GM10248 (cell line): ENCODE measurements at regions not wholly inside any gene's neighbourhood (a gene's known extent, or its start where the extent isn't known, plus 50 kb on each side); places are given as distances from the start of the nearest gene placed in this dataset.
"Not testable (repeated sequence)": the region's sequence is repeated elsewhere in the genome, so short reads cannot be mapped to it uniquely, and the experiment has no call there.

Experiments
- CTCF ChIA-PET: fragments of 300-600 bp; sonication (Branson Sonifier 250); formaldehyde crosslinking; extraction: SDS; loops from one replicate; lab custom pipeline; 2021; ENCODE audit warnings: antibody characterized with exemption; lab: Yijun Ruan, JAX
- POLR2A ChIA-PET: fragments of 350-650 bp; sonication (Branson Sonifier 250); formaldehyde crosslinking; extraction: SDS; loops from one replicate; lab custom pipeline; 2020; ENCODE audit warnings: antibody characterized with exemption; lab: Yijun Ruan, JAX
- DNase-seq: peaks from one replicate; pipeline ENCODE4 v3.0.0; 2012; ENCODE audit errors: extremely low spot score
- TF ChIP-seq, protein P1 (sequence below): IDR thresholded peaks from 2 replicates; pipeline ENCODE4 v1.5.1; 2012; ENCODE audit warnings: mild to moderate bottlenecking, low read depth; ENCODE audit errors: extremely low read depth, missing control alignments, control extremely low read depth

DNA sequence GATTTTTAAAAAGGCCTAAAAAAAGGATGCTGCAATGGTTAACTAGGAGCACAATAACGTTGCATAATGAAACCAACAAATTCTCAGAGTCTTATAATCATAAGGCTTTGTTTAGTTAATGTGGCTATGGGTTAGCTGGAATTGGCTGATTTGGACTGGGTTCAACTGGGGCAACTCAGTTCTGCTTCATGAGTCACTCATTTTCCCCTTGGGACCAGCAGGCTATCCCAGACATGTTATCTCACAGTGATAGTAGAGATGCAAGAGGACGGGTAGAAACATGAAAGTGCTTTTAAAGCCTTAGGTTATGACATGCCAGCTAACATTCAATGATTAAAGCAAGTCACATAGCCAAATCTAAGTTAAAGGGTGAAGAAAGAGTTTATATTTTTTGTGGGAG, 189.2 kb upstream of the GK2 start:
- TF ChIP-seq, protein P1, sequence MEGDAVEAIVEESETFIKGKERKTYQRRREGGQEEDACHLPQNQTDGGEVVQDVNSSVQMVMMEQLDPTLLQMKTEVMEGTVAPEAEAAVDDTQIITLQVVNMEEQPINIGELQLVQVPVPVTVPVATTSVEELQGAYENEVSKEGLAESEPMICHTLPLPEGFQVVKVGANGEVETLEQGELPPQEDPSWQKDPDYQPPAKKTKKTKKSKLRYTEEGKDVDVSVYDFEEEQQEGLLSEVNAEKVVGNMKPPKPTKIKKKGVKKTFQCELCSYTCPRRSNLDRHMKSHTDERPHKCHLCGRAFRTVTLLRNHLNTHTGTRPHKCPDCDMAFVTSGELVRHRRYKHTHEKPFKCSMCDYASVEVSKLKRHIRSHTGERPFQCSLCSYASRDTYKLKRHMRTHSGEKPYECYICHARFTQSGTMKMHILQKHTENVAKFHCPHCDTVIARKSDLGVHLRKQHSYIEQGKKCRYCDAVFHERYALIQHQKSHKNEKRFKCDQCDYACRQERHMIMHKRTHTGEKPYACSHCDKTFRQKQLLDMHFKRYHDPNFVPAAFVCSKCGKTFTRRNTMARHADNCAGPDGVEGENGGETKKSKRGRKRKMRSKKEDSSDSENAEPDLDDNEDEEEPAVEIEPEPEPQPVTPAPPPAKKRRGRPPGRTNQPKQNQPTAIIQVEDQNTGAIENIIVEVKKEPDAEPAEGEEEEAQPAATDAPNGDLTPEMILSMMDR: no peak
- ChIA-PET CTCF (interaction anchor here (1.0 kb wide), 1 partner anchor 9 kb away, joined by 4 read pairs; no protein-coding TSS in a partner anchor), POLR2A (no interaction called here)
- DNase-seq: no peak

DNA sequence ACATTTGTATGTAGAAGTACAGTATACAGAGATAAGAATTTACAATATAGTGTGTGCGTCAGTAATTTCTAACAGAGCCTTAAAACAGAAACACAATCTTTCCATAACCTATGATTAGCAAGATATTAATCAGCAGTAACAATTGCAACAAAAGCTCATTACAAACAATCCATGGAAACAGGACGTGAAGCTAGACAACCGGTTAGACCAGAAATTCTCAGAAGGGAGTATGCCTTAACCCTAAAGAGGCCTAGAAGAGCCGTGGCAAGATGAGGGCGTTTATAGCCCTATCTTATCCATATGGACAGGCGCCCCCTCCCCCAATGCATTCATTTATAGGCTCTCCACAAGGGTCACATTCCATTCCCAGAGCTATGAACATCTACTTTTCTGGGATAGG, 184.2 kb upstream of the GK2 start:
- DNase-seq, POLR2A ChIA-PET, CTCF ChIA-PET: not testable (repeated sequence)

DNA sequence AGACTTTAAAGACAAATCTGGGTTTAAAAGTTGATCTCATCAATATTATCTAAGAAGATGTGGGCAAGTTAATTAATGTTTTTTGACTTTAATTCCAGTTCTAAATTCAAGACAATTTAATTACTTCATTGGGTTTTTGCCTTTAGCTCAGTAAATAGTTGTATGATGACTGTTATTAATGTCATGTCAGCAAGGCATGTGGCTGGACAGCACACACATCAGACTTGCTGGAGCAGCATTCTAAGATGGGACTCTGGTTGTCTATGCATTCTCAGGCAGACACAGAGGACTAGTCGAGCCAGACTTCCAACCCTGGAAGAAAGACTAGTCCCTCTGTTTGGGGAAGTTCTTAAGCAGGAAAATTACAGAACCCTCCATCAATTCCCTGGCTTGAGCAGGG, 180.7 kb upstream of the GK2 start:
- POLR2A ChIA-PET: no interaction called here

DNA sequence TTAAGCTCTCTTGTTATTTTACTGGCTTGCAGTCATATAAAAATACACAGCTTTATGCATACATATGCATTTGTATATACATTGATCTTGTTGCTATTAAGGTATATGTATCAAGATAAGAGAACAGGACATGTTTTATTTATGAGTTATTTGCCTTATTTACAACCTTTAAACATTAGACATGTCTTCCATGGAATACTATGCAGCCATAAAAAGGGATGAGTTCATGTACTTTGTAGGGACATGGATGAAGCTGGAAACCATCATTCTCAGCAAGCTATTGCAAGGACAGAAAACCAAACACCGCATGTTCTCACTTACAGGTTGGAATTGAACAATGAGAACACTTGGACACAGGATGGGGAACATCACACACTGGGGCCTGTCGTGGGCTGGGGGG, 179.2 kb upstream of the GK2 start:
- POLR2A ChIA-PET: not testable (repeated sequence)

More for the DNA sequence above, 180.7 kb upstream of the GK2 start:
- no peak for DNase-seq
- CTCF ChIA-PET: interaction anchor here (1.0 kb wide), 1 partner anchor 14 kb away, joined by 3 read pairs; no protein-coding TSS in a partner anchor
- TF ChIP-seq, protein P1: no peak

DNA sequence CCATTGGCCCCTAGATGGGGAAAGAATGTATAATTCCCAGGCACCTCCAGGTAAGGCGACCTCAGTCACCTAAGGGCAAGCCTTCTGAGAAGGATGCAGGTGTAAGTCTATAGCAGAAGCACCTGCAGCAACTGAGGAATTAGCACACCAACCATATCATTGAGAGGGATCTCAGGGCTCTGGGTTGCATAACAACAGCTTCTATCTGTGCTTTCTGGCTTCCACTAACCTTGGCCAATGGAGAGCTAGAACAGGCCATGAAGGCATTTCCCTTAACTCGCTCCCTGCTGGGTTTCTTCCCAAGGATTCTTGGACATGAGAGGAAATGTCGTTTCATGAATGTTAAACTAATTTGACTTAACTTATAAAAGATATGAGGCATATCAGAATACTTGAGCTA, 177.8 kb upstream of the GK2 start:
- no peak for DNase-seq
- TF ChIP-seq, protein P1: no peak
- POLR2A ChIA-PET: no interaction called here
- CTCF ChIA-PET: interaction anchor here (1.5 to 1.7 kb wide), 2 partner anchors 16 to 18 kb away, joined by 5 read pairs; no protein-coding TSS in a partner anchor

More for the DNA sequence above, 179.2 kb upstream of the GK2 start:
- DNase-seq, CTCF ChIA-PET: not testable (repeated sequence)

DNA sequence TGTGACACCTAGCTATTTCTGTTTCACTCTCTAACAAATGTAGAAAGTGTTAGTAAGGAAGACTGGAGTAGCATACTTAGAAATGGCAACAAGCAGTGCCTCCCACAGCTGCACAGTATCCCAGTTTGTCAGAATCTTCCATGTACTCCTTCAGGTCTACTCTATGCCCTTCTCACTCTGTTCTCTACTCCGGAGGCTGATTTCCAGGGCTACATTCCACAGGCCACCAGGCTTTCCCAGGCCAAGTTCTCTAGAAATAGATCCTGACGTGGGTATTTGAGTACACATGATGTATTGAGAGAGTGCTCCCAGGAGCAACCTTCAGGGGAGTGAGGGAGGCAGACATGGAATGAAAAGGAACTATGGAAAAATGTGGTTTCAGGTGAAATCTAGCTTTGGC, 177.3 kb upstream of the GK2 start:
- DNase-seq: no peak
- POLR2A ChIA-PET: no interaction called here
- CTCF ChIA-PET: interaction anchor here (1.5 to 1.7 kb wide), 2 partner anchors 15 to 18 kb away, joined by 5 read pairs; no protein-coding TSS in a partner anchor
- TF ChIP-seq, protein P1: no peak

DNA sequence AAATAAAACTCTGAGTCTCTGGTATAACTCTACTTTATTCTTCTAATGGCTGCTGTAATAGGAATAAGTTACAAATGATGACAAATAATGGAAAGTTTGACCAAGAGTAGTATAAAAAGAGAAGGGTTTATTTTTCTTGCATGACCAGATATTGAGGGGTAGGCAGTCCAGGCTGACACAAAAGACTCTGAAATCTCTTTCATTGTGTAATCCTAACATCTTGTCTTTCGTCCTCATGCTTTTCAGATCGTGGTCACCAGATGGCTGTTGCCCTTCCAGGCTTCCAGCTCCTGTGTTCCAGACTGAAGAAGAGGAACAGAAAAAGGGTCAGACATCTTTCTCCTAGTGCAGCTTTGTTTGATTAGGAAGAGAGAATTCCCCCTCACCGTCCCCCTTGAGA, 176.9 kb upstream of the GK2 start:
- CTCF ChIA-PET: interaction anchor here (1.5 to 1.7 kb wide), 2 partner anchors 15 to 19 kb away, joined by 5 read pairs; no protein-coding TSS in a partner anchor
- no peak for DNase-seq
- POLR2A ChIA-PET: no interaction called here
- TF ChIP-seq, protein P1: no peak

DNA sequence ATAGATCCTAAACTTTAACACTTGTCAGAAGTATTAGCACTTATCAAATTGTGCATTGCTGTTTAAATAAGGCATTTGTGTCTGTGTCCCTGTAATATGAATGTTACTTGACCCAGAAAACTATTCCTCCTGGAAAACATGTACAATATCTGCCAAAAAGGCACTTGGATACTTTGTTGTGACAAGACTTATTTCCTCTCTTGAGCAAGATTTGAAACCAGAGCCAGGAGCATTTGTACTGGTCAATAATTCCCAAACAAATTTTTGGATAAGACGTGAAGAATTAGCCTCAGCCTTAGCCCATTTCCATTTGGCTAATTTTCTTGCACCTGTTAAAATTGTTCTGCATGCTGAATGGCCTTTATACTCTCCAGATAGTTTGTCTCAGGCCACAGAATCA, 176.3 kb upstream of the GK2 start:
- CTCF ChIA-PET: no interaction called here
- POLR2A ChIA-PET: no interaction called here
- no peak for DNase-seq
- TF ChIP-seq, protein P1: no peak
